ENCODE measurements at regions not wholly inside any gene's neighbourhood (a gene's known extent, or its start where the extent isn't known, plus 50 kb on each side); places are given as distances from the start of the nearest gene placed in this dataset.

DNA sequence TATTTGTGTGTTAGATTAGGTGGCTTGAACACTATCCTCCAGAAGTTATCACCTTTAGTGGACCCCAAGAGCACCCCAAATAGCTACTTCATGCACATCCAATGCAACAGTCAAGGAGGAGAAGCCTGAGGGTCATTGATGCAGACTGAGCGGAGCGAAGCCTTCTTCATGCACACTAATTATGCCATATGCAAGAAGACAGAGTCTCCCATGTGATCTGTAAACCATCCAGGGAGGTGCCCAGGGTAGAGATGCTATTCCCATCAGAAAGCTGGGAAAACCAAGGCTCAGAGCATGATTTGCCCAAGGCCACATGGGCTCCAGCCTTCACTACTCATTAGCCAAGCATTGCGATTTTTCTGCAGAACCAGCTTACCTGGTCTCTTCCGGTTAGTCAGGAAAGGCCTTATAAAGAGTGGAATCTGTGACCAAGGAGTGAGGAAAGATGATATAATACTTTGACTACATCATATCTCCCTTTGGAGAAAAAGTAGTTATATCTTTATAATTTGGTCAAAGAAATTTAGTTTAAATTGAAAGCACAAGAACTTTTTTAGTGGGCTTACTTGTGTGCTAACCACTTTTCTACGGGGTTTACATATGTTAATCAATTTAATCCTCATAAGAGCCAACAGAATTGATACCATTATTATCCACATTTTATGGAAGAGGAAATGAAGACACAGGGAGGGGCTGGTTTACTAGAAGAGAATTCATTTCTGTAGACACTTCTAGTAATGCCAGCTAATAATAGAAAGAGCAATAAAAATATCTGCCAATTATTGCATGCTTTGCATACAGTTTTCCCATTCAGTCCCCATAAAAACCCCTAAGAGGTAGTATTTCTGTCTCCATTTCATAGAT is 220.0 kb downstream of the ESM1 start:
- no peak for DNase-seq

- DNase-seq = no peak
Observed at GRCh38 chr5:54764102-54765090, 221.0 kb downstream of the ESM1 start.

DNA sequence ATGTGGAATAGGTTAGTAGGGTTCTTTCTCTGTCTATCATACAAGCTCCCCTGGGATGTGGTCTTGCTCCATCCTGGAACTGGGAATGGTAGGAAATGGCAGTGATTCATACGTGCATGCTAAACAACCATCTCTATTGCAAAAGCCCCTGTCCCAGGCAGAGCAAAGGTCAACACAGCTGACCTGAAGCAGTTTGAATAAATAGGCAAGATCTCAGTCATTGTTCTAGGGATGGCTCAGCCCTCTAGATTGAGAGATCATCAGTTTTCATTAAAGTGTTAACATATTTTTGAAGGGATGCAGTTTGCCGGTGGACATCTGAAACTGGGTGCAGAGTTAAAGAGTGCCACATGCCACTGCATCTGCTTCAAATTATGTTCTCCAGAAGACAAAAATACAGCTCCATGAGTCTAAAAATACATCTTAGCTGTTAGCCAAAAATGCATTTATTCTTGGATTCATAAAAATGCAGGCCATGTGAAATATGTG is 224.1 kb downstream of the ESM1 start:
- DNase-seq = no peak

- no peak for DNase-seq
Observed at GRCh38 chr5:54760182-54760935, 225.0 kb downstream of the ESM1 start.

DNA sequence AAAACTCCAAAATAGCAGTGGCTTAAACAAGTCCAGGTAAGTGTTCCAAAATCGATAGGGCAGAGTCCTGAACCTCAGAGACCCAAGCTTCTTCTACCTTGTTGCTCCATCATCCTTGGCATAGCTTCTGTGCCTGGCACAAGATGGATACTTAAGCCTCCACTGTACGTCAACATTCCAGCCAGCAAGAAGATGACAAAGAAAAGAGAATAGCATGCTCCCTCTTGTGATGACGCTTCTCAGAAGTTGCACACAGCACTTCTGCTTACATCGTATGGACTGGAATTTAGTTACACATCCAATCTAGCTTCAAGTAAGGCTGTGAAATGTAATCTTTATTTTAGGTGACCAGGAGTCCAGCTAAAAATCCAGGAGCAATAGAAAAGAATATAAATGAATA is 227.4 kb downstream of the ESM1 start:
- DNase-seq = no peak

GRCh38 chr5:54757541-54757940 is 227.9 kb downstream of the ESM1 start:
- no peak for DNase-seq

GRCh38 chr5:54756796-54757402 is 228.5 kb downstream of the ESM1 start:
- DNase-seq = no peak

GRCh38 chr5:54756301-54756700 is 229.1 kb downstream of the ESM1 start:
- no peak for DNase-seq

- no peak for DNase-seq
Observed at GRCh38 chr5:54754878-54755277, 230.5 kb downstream of the ESM1 start.

GRCh38 chr5:54754420-54754819 is 231.0 kb downstream of the ESM1 start:
- no peak for DNase-seq

GRCh38 chr5:54753753-54754152 is 231.6 kb downstream of the ESM1 start:
- no peak for DNase-seq

DNA sequence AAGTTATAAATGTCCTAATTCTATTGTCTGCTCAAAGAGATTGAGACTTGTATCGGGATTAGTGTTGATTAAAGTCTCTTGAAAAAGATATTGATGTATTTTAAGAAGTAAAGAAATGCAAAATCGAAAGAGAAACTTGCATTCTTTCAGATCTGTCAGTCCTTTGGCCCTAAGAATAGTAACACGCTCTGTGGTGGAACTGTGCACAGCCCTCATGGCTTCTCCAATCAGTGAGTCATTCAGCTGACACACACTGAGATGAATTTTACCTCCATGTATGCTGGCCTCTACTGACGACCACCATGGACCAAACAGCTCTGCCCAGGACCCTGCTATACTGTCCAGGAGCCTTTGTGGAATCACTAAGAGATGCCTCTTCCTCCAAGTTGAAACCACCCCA is 232.4 kb downstream of the ESM1 start:
- no peak for DNase-seq

- no peak for DNase-seq
Observed at GRCh38 chr5:54748527-54748926, 231.0 kb downstream of the SNX18 start.

- DNase-seq = no peak
Observed at GRCh38 chr5:54746777-54747398, 229.3 kb downstream of the SNX18 start.

DNA sequence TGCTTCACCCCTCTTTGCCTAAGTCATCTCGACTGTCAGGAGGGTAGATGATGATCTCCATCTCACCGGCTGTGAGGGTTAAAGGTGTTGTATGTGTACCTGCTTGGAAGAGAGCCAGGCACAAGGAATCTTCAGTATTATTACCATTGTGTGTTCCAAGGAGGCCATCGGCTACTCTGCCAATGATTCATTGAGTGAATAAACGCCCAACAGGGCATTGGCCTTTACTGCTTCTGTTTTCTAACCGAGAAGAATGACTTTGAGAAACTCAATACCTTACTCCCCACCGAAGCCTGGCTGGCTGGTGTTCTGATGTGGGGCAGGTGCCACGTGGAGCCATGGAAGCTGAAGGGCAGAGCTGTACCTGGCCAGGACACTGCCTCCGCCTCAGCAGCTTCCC is 228.8 kb downstream of the SNX18 start:
- DNase-seq = no peak

- DNase-seq = no peak
Observed at GRCh38 chr5:54745599-54745998, 228.0 kb downstream of the SNX18 start.

DNA sequence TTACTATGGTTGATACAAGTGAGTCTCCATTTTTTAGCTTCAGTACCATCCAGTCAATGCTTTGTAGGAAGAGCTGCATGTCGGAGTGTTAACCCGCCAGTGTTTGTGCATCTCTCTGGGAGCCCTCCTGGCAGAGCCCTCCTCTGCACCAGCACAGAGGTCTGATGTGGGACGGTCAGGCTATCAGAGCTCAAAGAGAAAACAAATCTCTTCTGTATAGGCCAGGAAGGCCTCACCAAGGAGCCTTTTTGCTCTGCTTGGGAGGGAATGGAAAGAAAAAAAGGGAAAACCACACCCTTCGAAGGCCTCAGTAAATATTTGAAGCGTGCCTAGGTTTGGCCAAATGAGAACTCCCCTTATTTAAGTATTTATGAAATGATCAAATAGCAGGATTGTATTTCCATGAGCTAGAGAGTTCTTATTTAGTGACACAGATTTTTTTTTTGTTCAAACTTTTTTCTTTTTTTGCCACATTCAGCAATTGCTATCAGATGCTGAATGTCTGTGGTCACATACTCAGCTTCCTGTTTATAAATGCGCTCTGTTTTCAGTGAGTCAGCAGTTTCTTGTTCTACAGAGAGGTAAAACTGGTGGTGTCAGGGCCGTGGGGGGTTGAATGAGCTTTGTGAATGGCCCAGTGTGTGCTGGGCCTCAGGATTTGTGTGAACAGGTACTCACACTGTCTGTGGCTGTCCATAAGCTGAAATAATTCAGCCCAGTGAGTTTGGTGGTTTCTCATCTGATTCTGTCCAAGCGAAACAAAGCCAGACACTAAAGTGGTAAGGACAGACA is 226.6 kb downstream of the SNX18 start:
- no peak for DNase-seq

GRCh38 chr5:54743581-54743980 is 226.0 kb downstream of the SNX18 start:
- no peak for DNase-seq

DNA sequence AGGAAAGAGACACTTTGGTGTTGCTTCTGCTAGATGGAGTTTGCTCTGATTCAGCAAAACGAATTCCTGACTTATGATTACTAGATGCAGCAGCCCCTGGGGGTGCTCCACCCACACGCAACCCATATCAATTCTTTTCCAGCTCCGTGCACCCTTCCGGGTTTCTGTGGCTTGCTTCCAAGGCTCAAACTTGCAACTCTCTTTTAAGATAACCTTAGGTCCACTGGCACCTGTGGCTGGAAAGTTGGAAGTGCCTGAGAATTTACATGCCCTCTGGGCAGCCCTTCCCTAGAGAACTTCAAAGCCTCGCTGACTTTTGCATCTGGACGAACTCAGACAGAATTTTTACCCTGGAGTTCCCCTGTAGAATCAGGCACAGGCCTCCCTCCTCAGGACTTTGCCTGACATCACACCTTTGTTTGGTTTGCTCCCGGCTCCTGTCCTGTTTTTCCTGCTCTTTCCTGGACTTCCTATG is 224.9 kb downstream of the SNX18 start:
- no peak for DNase-seq

GRCh38 chr5:54741711-54742110 is 224.2 kb downstream of the SNX18 start:
- DNase-seq = no peak

- no peak for DNase-seq
Observed at GRCh38 chr5:54740141-54740540, 222.6 kb downstream of the SNX18 start.

Measured in NCI-H1930 (cell line).